GM12878 (cell line): ENCODE measurements at regions not wholly inside any gene's neighbourhood (a gene's known extent, or its start where the extent isn't known, plus 50 kb on each side); places are given as distances from the start of the nearest gene placed in this dataset.

Experiments used
- ASH2L ChIP-seq: fragments of 300-600, 200-600 bp; sonication (generic); IDR thresholded peaks from 2 replicates; pipeline ENCODE4 v1.6.1; 2017; ENCODE audit warnings: low read depth, mild to moderate bottlenecking, borderline replicate concordance
- CHD2 ChIP-seq: IDR thresholded peaks from 2 replicates; pipeline ENCODE4 v1.6.1; 2011; ENCODE audit warnings: low read depth, low read length, improper control_type of control experiment, borderline replicate concordance
- CTCF ChIP-seq, 3 experiments: IDR thresholded peaks in 2 of 3; conservative IDR thresholded peaks in 1 of 3; 2 replicates each; pipeline ENCODE4 v1.5.1; 2011; ENCODE audit warnings: low read depth in 3 of 3, low read length in 3 of 3, mild to moderate bottlenecking in 3 of 3, control low read depth in 2 of 3, moderate library complexity in 2 of 3, inconsistent platforms in 1 of 3, mixed read lengths in 1 of 3; ENCODE audit not compliant: control insufficient read depth in 2 of 3, insufficient read depth in 1 of 3; ENCODE audit errors: extremely low read depth in 1 of 3
- EED ChIP-seq: sonication (generic); IDR thresholded peaks from 2 replicates; pipeline ENCODE4 v1.6.1; 2016; ENCODE audit warnings: antibody characterized with exemption, low read depth
- EP300 ChIP-seq, 2 experiments: fragments of 150-350 bp in 1 of 2; IDR thresholded peaks; 2 replicates each; pipeline ENCODE4 v1.6.1; 2011 to 2012; ENCODE audit warnings: low read depth in 2 of 2, low read length in 2 of 2, borderline replicate concordance in 1 of 2, improper control_type of control experiment in 1 of 2, inconsistent platforms in 1 of 2; ENCODE audit not compliant: control insufficient read depth in 1 of 2
- GABPA ChIP-seq: IDR thresholded peaks from 2 replicates; pipeline ENCODE4 v1.6.1; 2014; ENCODE audit warnings: antibody characterized with exemption, low read depth, mild to moderate bottlenecking, inconsistent platforms
- PBX3 ChIP-seq: IDR thresholded peaks from 2 replicates; pipeline ENCODE4 v1.6.1; 2011; ENCODE audit warnings: mild to moderate bottlenecking, low read depth, low read length, moderate library complexity; ENCODE audit not compliant: insufficient replicate concordance
- POLR2A ChIP-seq: IDR thresholded peaks from 2 replicates; pipeline ENCODE4 v1.6.1; 2011; ENCODE audit warnings: low read depth, mild to moderate bottlenecking, low read length
- SUZ12 ChIP-seq: fragments of 200-600 bp; sonication (generic); IDR thresholded peaks from one replicate; pipeline ENCODE4 v1.6.1; 2018; ENCODE audit warnings: antibody characterized with exemption, mild to moderate bottlenecking; ENCODE audit not compliant: unreplicated experiment
- ZBTB11 ChIP-seq: fragments of 450-650 bp; formaldehyde crosslinking; IDR thresholded peaks from 2 replicates; pipeline ENCODE4 v1.5.0; 2022; ENCODE audit warnings: mild to moderate bottlenecking, missing genetic modification characterization
- TF ChIP-seq, protein P1 (sequence below): IDR thresholded peaks from 2 replicates; pipeline ENCODE4 v1.6.1; 2011; ENCODE audit warnings: low read depth, low read length, improper control_type of control experiment, borderline replicate concordance
- TF ChIP-seq, protein P2 (sequence below): fragments of 450-650 bp; IDR thresholded peaks from 2 replicates; pipeline ENCODE4 v1.6.1; 2017; ENCODE audit warnings: mild to moderate bottlenecking, moderate library complexity

DNA sequence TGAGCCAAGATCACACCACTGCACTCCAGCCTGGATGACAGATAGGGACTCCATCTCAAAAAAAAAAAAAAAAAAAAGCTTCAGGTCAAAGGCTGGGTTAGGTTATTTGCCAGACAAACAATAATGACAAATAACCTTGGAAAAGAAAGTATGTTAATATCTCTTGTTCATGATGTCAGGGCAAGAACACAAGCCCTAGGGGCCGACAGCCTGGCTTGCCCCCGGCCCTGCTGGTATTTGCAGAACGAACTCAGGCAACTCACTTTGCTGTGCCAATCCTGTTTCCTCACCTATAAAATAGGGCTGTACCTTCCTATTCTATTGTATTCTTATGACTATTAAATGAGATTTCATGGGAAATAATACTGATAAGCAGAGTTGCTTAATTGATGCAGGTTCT, 75.4 kb upstream of the CDC42EP3 start:
- TF ChIP-seq SUZ12: no peak
- TF ChIP-seq POLR2A: no peak
- no peak for TF ChIP-seq EED
- no peak for TF ChIP-seq ZBTB11
- no peak for TF ChIP-seq PBX3
- TF ChIP-seq, protein P1, sequence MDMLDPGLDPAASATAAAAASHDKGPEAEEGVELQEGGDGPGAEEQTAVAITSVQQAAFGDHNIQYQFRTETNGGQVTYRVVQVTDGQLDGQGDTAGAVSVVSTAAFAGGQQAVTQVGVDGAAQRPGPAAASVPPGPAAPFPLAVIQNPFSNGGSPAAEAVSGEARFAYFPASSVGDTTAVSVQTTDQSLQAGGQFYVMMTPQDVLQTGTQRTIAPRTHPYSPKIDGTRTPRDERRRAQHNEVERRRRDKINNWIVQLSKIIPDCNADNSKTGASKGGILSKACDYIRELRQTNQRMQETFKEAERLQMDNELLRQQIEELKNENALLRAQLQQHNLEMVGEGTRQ: no peak
- TF ChIP-seq, protein P2, sequence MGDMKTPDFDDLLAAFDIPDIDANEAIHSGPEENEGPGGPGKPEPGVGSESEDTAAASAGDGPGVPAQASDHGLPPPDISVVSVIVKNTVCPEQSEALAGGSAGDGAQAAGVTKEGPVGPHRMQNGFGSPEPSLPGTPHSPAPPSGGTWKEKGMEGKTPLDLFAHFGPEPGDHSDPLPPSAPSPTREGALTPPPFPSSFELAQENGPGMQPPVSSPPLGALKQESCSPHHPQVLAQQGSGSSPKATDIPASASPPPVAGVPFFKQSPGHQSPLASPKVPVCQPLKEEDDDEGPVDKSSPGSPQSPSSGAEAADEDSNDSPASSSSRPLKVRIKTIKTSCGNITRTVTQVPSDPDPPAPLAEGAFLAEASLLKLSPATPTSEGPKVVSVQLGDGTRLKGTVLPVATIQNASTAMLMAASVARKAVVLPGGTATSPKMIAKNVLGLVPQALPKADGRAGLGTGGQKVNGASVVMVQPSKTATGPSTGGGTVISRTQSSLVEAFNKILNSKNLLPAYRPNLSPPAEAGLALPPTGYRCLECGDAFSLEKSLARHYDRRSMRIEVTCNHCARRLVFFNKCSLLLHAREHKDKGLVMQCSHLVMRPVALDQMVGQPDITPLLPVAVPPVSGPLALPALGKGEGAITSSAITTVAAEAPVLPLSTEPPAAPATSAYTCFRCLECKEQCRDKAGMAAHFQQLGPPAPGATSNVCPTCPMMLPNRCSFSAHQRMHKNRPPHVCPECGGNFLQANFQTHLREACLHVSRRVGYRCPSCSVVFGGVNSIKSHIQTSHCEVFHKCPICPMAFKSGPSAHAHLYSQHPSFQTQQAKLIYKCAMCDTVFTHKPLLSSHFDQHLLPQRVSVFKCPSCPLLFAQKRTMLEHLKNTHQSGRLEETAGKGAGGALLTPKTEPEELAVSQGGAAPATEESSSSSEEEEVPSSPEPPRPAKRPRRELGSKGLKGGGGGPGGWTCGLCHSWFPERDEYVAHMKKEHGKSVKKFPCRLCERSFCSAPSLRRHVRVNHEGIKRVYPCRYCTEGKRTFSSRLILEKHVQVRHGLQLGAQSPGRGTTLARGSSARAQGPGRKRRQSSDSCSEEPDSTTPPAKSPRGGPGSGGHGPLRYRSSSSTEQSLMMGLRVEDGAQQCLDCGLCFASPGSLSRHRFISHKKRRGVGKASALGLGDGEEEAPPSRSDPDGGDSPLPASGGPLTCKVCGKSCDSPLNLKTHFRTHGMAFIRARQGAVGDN: no peak
- TF ChIP-seq CTCF (IDR thresholded peaks at IDR 0.05 in 2 of 3, conservative IDR thresholded peaks at IDR 0.05 in 1 of 3; ENCODE audit: control insufficient read depth in 2 of 3, extremely low read depth in 1 of 3, insufficient read depth in 1 of 3, low read depth in 3 of 3, low read length in 3 of 3): no peak
- no peak for TF ChIP-seq EP300 (IDR thresholded peaks at IDR 0.05; ENCODE audit: borderline replicate concordance in 1 of 2, control insufficient read depth in 1 of 2, low read depth in 2 of 2, low read length in 2 of 2)
- TF ChIP-seq GABPA: no peak
- TF ChIP-seq ASH2L: no peak
- no peak for TF ChIP-seq CHD2
